NB4 (cell line): ENCODE measurements at regions not wholly inside any gene's neighbourhood (a gene's known extent, or its start where the extent isn't known, plus 50 kb on each side); places are given as distances from the start of the nearest gene placed in this dataset.

Experiments
- CTCF ChIP-seq: IDR thresholded peaks from one replicate; pipeline ENCODE4 v1.5.1; 2012; ENCODE audit warnings: low read depth, low read length
- MAX ChIP-seq: IDR thresholded peaks from 2 replicates; pipeline ENCODE4 v1.6.1; 2011; ENCODE audit warnings: low read depth, low read length
- MYC ChIP-seq: IDR thresholded peaks from 2 replicates; pipeline ENCODE4 v1.6.1; 2011; ENCODE audit warnings: low read depth, low read length
- POLR2A ChIP-seq: IDR thresholded peaks from 2 replicates; pipeline ENCODE4 v1.6.1; 2011; ENCODE audit warnings: mild to moderate bottlenecking; ENCODE audit not compliant: insufficient read length; ENCODE audit errors: extremely low read depth

- no peak for TF ChIP-seq CTCF
- TF ChIP-seq POLR2A = no peak
- TF ChIP-seq MAX = no peak
- TF ChIP-seq MYC = no peak
Observed at GRCh38 chr2:53051157-53051556, 716.4 kb upstream of the CHAC2 start.
